GM10266 (cell line): ENCODE measurements at regions not wholly inside any gene's neighbourhood (a gene's known extent, or its start where the extent isn't known, plus 50 kb on each side); places are given as distances from the start of the nearest gene placed in this dataset.
A peak's percentile ranks its signal among the peaks of the same experiment; 100 is the strongest.
"Not testable (repeated sequence)": the region's sequence is repeated elsewhere in the genome, so short reads cannot be mapped to it uniquely, and the experiment has no call there.

ENCODE experiments used
- DNase-seq: peaks from one replicate; pipeline ENCODE4 v3.0.0; 2012; ENCODE audit errors: extremely low spot score
- CTCF ChIP-seq: IDR thresholded peaks from 2 replicates; pipeline ENCODE4 v1.5.1; 2012; ENCODE audit warnings: mild to moderate bottlenecking, low read depth; ENCODE audit not compliant: control insufficient read depth, insufficient read depth; ENCODE audit errors: missing control alignments

GRCh38 chr1:209113521-209113920 lies 470.0 kb upstream of the CAMK1G start:
- DNase-seq: no peak
- no peak for TF ChIP-seq CTCF

GRCh38 chr1:209116705-209117104 lies 466.8 kb upstream of the CAMK1G start:
- no peak for TF ChIP-seq CTCF
- no peak for DNase-seq

- no peak for TF ChIP-seq CTCF
- DNase-seq: no peak
These were observed 459.9 kb upstream of the CAMK1G start for GRCh38 chr1:209123601-209124000.

- not testable (repeated sequence) for DNase-seq
These were observed 454.4 kb upstream of the CAMK1G start for GRCh38 chr1:209129091-209129490.

GRCh38 chr1:209130886-209131285 lies 452.6 kb upstream of the CAMK1G start:
- no peak for TF ChIP-seq CTCF
- no peak for DNase-seq

- no peak for TF ChIP-seq CTCF
- no peak for DNase-seq
These were observed 450.6 kb upstream of the CAMK1G start for GRCh38 chr1:209132736-209133467.

- TF ChIP-seq CTCF: no peak
- peak; percentile 18 for DNase-seq
These were observed 449.5 kb upstream of the CAMK1G start for GRCh38 chr1:209134001-209134400.

- TF ChIP-seq CTCF: no peak
- no peak for DNase-seq
These were observed 439.6 kb upstream of the CAMK1G start for GRCh38 chr1:209143916-209144315.
